Mesenchymal stem cell (in vitro differentiated cells and primary cell): ENCODE measurements at regions not wholly inside any gene's neighbourhood (a gene's known extent, or its start where the extent isn't known, plus 50 kb on each side); places are given as distances from the start of the nearest gene placed in this dataset.

Experiments used
- DNase-seq: peaks from one replicate; pipeline ENCODE4 v3.0.0-alpha.2; 2013
- H2AFZ ChIP-seq: one replicate; pipeline ENCODE4 v1.6.1; 2013; ENCODE audit warnings: low read depth, mild to moderate bottlenecking, control low read depth, inconsistent platforms, low read length, moderate library complexity
- H2AK5ac ChIP-seq: 2 replicates; pipeline ENCODE4 v1.6.1; 2013; ENCODE audit warnings: low read length, moderate library complexity, mild to moderate bottlenecking, inconsistent platforms; ENCODE audit not compliant: severe bottlenecking
- H2BK120ac ChIP-seq: one replicate; pipeline ENCODE4 v1.6.1; 2013; ENCODE audit warnings: low read depth, mild to moderate bottlenecking, inconsistent platforms, low read length, moderate library complexity
- H2BK12ac ChIP-seq, 2 experiments: one replicate each; pipeline ENCODE4 v1.6.1; 2013; ENCODE audit warnings: inconsistent platforms in 2 of 2, low read length in 2 of 2, mild to moderate bottlenecking in 2 of 2, moderate library complexity in 2 of 2, control low read depth in 1 of 2
- H2BK15ac ChIP-seq: one replicate; pipeline ENCODE4 v1.6.1; 2013; ENCODE audit warnings: mild to moderate bottlenecking, low read depth, inconsistent platforms; ENCODE audit not compliant: poor library complexity, severe bottlenecking
- H2BK5ac ChIP-seq: 2 replicates; pipeline ENCODE4 v1.6.1; 2013; ENCODE audit warnings: low read depth, mild to moderate bottlenecking, low read length, control low read depth, inconsistent platforms; ENCODE audit not compliant: poor library complexity, severe bottlenecking
- H3K14ac ChIP-seq, 2 experiments: one replicate each; pipeline ENCODE4 v1.6.1; 2013; ENCODE audit warnings: inconsistent platforms in 2 of 2, low read length in 2 of 2, control low read depth in 1 of 2, mild to moderate bottlenecking in 1 of 2, moderate library complexity in 1 of 2
- H3K18ac ChIP-seq, 2 experiments: one replicate each; pipeline ENCODE4 v1.6.1; 2013; ENCODE audit warnings: inconsistent platforms in 2 of 2, low read length in 2 of 2, control low read depth in 1 of 2, low read depth in 1 of 2, mild to moderate bottlenecking in 1 of 2
- H3K23ac ChIP-seq, 2 experiments: one replicate each; pipeline ENCODE4 v1.6.1; 2013; ENCODE audit warnings: inconsistent platforms in 2 of 2, low read length in 2 of 2, mild to moderate bottlenecking in 2 of 2, moderate library complexity in 2 of 2, control low read depth in 1 of 2
- H3K27ac ChIP-seq: 2 replicates; pipeline ENCODE4 v1.5.1; 2013; ENCODE audit warnings: mild to moderate bottlenecking, moderate library complexity, low read length, control low read depth, inconsistent platforms; ENCODE audit not compliant: poor library complexity, severe bottlenecking
- H3K27me3 ChIP-seq, 2 experiments: 2 replicates each; pipeline versions ENCODE4 v1.6.1 to v1.7.0; 2013; ENCODE audit warnings: low read length in 2 of 2, mild to moderate bottlenecking in 2 of 2, moderate library complexity in 2 of 2, control low read depth in 1 of 2, inconsistent platforms in 1 of 2; ENCODE audit not compliant: control insufficient read depth in 1 of 2, insufficient read depth in 1 of 2
- H3K36me3 ChIP-seq, 2 experiments: 2 replicates each; pipeline versions ENCODE4 v1.6.1 to v1.7.0; 2013; ENCODE audit warnings: low read length in 2 of 2, control low read depth in 1 of 2, inconsistent platforms in 1 of 2, low read depth in 1 of 2, mild to moderate bottlenecking in 1 of 2; ENCODE audit not compliant: insufficient read depth in 2 of 2, control insufficient read depth in 1 of 2
- H3K4ac ChIP-seq, 2 experiments: one replicate each; pipeline ENCODE4 v1.6.1; 2013; ENCODE audit warnings: inconsistent platforms in 2 of 2, low read length in 2 of 2, mild to moderate bottlenecking in 2 of 2, moderate library complexity in 2 of 2, control low read depth in 1 of 2, low read depth in 1 of 2
- H3K4me1 ChIP-seq: 2 replicates; pipeline ENCODE4 v1.6.1; 2013; ENCODE audit warnings: low read depth, low read length, control low read depth; ENCODE audit not compliant: control insufficient read depth, insufficient read depth
- H3K4me2 ChIP-seq: 2 replicates; pipeline ENCODE4 v1.6.1; 2013; ENCODE audit warnings: low read length, mild to moderate bottlenecking, inconsistent platforms; ENCODE audit not compliant: poor library complexity, severe bottlenecking
- H3K4me3 ChIP-seq, 2 experiments: 2 replicates each; pipeline versions ENCODE4 v1.5.1 to v1.7.0; 2013; ENCODE audit warnings: low read length in 2 of 2, mild to moderate bottlenecking in 2 of 2, control low read depth in 1 of 2, low read depth in 1 of 2; ENCODE audit not compliant: insufficient read depth in 1 of 2
- H3K79me1 ChIP-seq: replicated peaks from 2 replicates; pipeline ENCODE4 v1.6.1; 2013; ENCODE audit warnings: mild to moderate bottlenecking, control low read depth, low read length, inconsistent platforms; ENCODE audit not compliant: poor library complexity, severe bottlenecking
- H3K9ac ChIP-seq: 2 replicates; pipeline ENCODE4 v1.7.0; 2013; ENCODE audit warnings: mild to moderate bottlenecking, low read length, moderate library complexity
- H3K9me3 ChIP-seq: 2 replicates; pipeline ENCODE4 v1.7.0; 2013; ENCODE audit warnings: mild to moderate bottlenecking, low read length; ENCODE audit not compliant: control insufficient read depth
- H4K8ac ChIP-seq: one replicate; pipeline ENCODE4 v1.6.1; 2013; ENCODE audit warnings: inconsistent platforms, mild to moderate bottlenecking, low read length, moderate library complexity
- H4K91ac ChIP-seq: one replicate; pipeline ENCODE4 v1.6.1; 2013; ENCODE audit warnings: mild to moderate bottlenecking, low read length, inconsistent platforms
- WGBS: methylation state at CpG from one replicate; pipeline ENCODE4 v1.1.7; 2013; ENCODE audit warnings: mixed read lengths; 5-methylcytosine and 5-hydroxymethylcytosine counted together

- WGBS = 35% methylated on average over 15 of the region's 22 CpGs
- DNase-seq = no peak
- peaks cover 3 to 11% of the 10 kb centered on the region in 2 experiments for H3K27me3 ChIP-seq
These were observed 142.4 kb downstream of the CYLD start for GRCh38 chr16:50884066-50884860.

GRCh38 chr16:50881956-50882355 lies 140.1 kb downstream of the CYLD start:
- Histone ChIP-seq H3K4me2 (no peak overlapping the region), H3K9ac (no peak overlapping the region), H2BK120ac (no peak overlapping the region), H2BK15ac (no peak overlapping the region), H3K4ac (no peak overlapping the region), H3K36me3 (no peaks in the 10 kb centered on the region), H3K4me1 (no peaks in the 10 kb centered on the region), H3K18ac (no peak overlapping the region), H2BK5ac (no peak overlapping the region), H3K79me1 (no peaks in the 10 kb centered on the region), H2BK12ac (no peak overlapping the region), H3K27ac (no peak overlapping the region), H2AFZ (no peak overlapping the region), H3K9me3 (no peaks in the 10 kb centered on the region), H3K4me3 (no peak overlapping the region), H2AK5ac (no peak overlapping the region), H3K14ac (no peak overlapping the region), H3K27me3 (peaks cover 7 to 14% of the 10 kb centered on the region in 2 experiments), H3K23ac (no peak overlapping the region), H4K8ac (no peak overlapping the region), H4K91ac (no peak overlapping the region)
- 86% methylated on average over 9 of the region's 9 CpGs for WGBS
- no peak for DNase-seq

More at GRCh38 chr16:50884066-50884860, 142.4 kb downstream of the CYLD start:
- no peak overlapping the region for H3K23ac ChIP-seq
- no peak overlapping the region for H2AK5ac ChIP-seq
- no peak overlapping the region for H3K4me2 ChIP-seq
- H3K4me1 ChIP-seq = peaks cover 1% of the 10 kb centered on the region
- H3K4me3 ChIP-seq = no peak overlapping the region
- no peak overlapping the region for H2AFZ ChIP-seq
- no peak overlapping the region for H3K27ac ChIP-seq
- H3K36me3 ChIP-seq = no peaks in the 10 kb centered on the region
- H4K8ac ChIP-seq = no peak overlapping the region
- H2BK5ac ChIP-seq = no peak overlapping the region
- H3K18ac ChIP-seq = no peak overlapping the region
- no peak overlapping the region for H3K9ac ChIP-seq
- H3K4ac ChIP-seq = no peak overlapping the region
- H3K9me3 ChIP-seq = no peaks in the 10 kb centered on the region
- no peak overlapping the region for H4K91ac ChIP-seq
- H2BK12ac ChIP-seq = no peak overlapping the region
- no peak overlapping the region for H2BK15ac ChIP-seq
- H3K79me1 ChIP-seq = no peaks in the 10 kb centered on the region
- H3K14ac ChIP-seq = no peak overlapping the region
- H2BK120ac ChIP-seq = no peak overlapping the region

- Histone ChIP-seq H3K36me3 (no peaks in the 10 kb centered on the region), H3K27me3 (peaks cover 7 to 17% of the 10 kb centered on the region in 2 experiments), H2BK120ac (no peak overlapping the region), H3K14ac (no peak overlapping the region), H2BK12ac (no peak overlapping the region), H3K4me3 (no peak overlapping the region), H2AK5ac (no peak overlapping the region), H3K23ac (no peak overlapping the region), H3K4me1 (no peaks in the 10 kb centered on the region), H2AFZ (no peak overlapping the region), H3K79me1 (no peaks in the 10 kb centered on the region), H4K8ac (no peak overlapping the region), H3K9ac (no peak overlapping the region), H3K4ac (no peak overlapping the region), H2BK15ac (no peak overlapping the region), H3K27ac (no peak overlapping the region), H3K4me2 (no peak overlapping the region), H3K9me3 (no peaks in the 10 kb centered on the region), H2BK5ac (no peak overlapping the region), H4K91ac (no peak overlapping the region), H3K18ac (no peak overlapping the region)
- 69% methylated on average over 7 of the region's 7 CpGs for WGBS
- no peak for DNase-seq
These were observed 139.5 kb downstream of the CYLD start for GRCh38 chr16:50881331-50881830.

GRCh38 chr16:50880926-50881325 lies 139.0 kb downstream of the CYLD start:
- Histone ChIP-seq H3K9ac (no peak overlapping the region), H3K27ac (no peak overlapping the region), H3K9me3 (no peaks in the 10 kb centered on the region), H3K14ac (no peak overlapping the region), H3K4me2 (no peak overlapping the region), H4K8ac (no peak overlapping the region), H3K79me1 (no peaks in the 10 kb centered on the region), H2BK5ac (no peak overlapping the region), H3K18ac (no peak overlapping the region), H4K91ac (no peak overlapping the region), H3K4ac (no peak overlapping the region), H3K4me1 (no peaks in the 10 kb centered on the region), H2AK5ac (no peak overlapping the region), H2BK120ac (no peak overlapping the region), H2AFZ (no peak overlapping the region), H3K4me3 (no peak overlapping the region), H2BK12ac (no peak overlapping the region), H3K23ac (no peak overlapping the region), H3K27me3 (peaks cover 11 to 19% of the 10 kb centered on the region in 2 experiments), H3K36me3 (no peaks in the 10 kb centered on the region), H2BK15ac (no peak overlapping the region)
- 92% methylated on average over 2 of the region's 3 CpGs for WGBS
- DNase-seq = no peak
